GM12864 (cell line): ENCODE measurements at regions not wholly inside any gene's neighbourhood (a gene's known extent, or its start where the extent isn't known, plus 50 kb on each side); places are given as distances from the start of the nearest gene placed in this dataset.

Experiments
- DNase-seq: peaks from one replicate; pipeline ENCODE4 v3.0.0-alpha.2; 2011; ENCODE audit warnings: low read depth
- H3K4me3 ChIP-seq: 2 replicates; pipeline ENCODE4 v1.5.1; 2011; ENCODE audit warnings: mild to moderate bottlenecking, low read depth, low read length, control low read depth
- TF ChIP-seq, protein P1 (sequence below): IDR thresholded peaks from 2 replicates; pipeline ENCODE4 v1.5.1; 2011; ENCODE audit warnings: low read depth, mild to moderate bottlenecking, moderate library complexity, low read length, control low read depth, inconsistent platforms; ENCODE audit errors: missing control alignments

DNA sequence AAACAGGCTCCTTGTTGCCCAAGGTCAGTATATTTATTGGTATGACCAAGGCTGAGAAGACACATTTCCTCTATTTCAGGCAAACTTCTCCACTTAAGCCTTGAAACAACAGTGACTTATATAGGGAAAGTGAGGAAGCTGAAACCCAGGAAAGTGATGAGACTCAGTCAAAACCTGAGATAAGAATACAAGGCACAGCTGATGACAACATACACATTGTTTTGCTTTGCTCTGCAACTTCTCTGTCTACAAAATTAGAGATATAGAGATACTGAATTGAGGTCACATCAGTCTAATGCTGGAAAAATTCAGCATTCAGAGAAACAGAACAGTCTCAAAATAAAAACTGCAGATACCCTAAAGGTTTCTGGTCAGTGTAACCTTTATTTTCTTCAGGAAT is 586.1 kb downstream of the DNAH5 start:
- no peak overlapping the region for H3K4me3 ChIP-seq
- TF ChIP-seq, protein P1, sequence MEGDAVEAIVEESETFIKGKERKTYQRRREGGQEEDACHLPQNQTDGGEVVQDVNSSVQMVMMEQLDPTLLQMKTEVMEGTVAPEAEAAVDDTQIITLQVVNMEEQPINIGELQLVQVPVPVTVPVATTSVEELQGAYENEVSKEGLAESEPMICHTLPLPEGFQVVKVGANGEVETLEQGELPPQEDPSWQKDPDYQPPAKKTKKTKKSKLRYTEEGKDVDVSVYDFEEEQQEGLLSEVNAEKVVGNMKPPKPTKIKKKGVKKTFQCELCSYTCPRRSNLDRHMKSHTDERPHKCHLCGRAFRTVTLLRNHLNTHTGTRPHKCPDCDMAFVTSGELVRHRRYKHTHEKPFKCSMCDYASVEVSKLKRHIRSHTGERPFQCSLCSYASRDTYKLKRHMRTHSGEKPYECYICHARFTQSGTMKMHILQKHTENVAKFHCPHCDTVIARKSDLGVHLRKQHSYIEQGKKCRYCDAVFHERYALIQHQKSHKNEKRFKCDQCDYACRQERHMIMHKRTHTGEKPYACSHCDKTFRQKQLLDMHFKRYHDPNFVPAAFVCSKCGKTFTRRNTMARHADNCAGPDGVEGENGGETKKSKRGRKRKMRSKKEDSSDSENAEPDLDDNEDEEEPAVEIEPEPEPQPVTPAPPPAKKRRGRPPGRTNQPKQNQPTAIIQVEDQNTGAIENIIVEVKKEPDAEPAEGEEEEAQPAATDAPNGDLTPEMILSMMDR = no peak

DNA sequence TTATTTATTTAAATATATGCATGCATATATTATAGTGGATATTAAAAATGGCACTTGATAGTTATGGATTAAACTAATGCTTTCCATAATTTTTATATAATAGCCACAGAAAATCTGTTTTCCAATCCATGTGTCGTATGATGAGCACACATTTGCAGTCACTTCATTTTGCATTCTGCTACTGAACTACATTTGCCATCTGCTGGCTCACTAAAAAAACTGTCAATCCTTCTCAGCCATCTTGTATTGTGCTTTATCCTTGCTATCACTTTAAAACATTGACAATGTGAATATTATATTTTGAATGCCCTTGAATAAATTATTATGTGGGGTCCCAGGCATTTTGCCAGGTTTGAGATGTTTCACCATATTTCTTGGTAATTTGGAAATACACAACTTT is 586.6 kb downstream of the DNAH5 start:
- no peak for DNase-seq
- TF ChIP-seq, protein P1 = no peak
- no peak overlapping the region for H3K4me3 ChIP-seq

More for the DNA sequence above, 586.1 kb downstream of the DNAH5 start:
- DNase-seq = no peak

DNA sequence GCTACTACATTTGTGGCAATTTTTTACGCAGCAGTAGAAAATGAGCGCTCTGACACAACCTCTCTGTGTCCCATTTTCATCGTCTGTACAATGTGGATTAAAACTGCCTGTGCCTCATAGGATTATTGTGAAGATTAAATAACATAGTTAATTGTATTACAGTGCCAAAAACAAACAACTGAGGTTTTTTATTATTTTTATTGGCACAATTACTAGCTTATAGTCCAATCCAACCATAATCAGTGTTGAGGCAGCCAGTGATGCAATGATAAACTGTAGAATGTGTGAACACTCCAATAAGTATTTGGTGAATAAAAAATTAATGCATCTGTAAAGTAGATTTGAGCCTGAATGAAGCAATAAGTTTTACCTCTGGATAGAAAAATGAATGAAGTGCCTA is 588.3 kb downstream of the DNAH5 start:
- TF ChIP-seq, protein P1 = no peak
- no peak overlapping the region for H3K4me3 ChIP-seq
- no peak for DNase-seq

DNA sequence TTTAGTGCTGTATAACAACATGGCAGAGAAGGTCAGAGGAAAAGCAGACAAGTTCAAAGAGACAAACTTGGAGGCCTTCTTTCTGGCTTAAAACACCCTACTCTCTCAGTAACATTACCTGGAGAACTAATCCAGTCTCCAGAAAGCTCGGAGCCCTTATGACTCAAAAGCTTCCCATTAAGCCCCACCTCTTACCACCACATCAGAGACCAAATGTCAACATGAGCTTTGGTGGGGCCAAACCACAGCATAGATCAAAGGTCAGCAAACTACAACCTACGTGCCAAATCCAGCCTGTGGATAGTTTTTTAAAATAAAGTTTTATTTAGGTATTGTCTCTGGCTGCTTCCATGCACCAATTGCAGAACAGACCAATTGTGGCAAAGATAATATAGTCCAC is 589.9 kb downstream of the DNAH5 start:
- TF ChIP-seq, protein P1 = no peak
- no peak for DNase-seq
- no peak overlapping the region for H3K4me3 ChIP-seq

DNA sequence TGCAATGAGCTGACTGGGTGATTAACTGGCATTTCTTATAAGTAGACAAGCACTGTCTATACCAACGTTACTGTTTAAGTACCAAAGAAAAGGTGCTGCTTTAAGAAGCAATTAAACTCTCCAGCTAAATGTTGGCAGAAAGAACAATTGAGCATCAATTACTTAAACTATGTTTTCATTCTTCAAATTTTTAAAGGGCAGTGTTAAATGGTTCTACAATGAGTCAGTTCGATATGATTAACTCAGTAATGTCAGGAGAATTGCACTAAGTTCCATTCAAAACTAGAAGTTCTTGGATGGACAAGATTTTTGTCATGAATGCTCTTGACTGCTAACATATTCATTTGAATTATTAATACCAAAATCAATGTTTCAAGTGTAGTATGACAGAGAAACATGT is 593.7 kb downstream of the DNAH5 start:
- no peak for DNase-seq
- TF ChIP-seq, protein P1 = no peak
- H3K4me3 ChIP-seq = no peak overlapping the region

DNA sequence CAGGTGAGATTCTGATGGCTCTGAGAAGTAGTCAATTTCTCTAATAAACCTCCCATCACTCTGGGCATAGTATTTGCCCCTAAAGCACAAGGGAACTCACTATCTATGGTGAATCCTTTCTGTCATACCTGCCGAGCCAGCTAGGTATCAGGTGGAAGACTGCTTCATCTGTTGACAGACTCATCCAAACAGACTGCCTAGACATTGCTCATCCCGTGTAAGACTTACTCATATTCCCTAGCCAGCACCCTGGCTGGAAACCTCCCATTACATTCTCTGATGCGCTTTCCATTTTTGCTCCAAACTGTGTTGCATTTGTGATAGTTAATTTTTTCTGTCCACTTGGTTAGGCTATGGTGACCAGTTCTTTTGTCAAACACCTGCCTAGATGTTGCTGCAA is 595.9 kb downstream of the DNAH5 start:
- TF ChIP-seq, protein P1 = no peak
- DNase-seq = no peak
- H3K4me3 ChIP-seq = no peak overlapping the region

DNA sequence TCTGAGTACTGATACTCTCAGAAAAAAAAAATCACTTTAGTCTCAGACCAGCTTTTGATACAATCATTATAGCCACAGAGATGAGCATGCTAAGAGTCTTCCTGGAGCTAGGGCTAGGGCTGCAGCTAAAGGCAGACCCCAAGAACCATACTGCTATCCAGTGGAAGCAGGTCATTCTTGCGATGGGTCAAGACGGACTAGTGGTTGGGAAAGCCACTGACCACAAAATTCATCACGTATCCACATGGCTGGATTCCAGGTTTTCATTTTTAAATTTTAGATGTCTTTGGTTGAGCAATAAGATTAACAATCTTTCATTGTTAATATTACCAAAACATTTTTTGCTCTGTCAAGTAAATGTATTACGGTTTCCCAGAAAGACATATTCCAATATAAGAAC is 598.1 kb downstream of the DNAH5 start:
- H3K4me3 ChIP-seq = no peak overlapping the region
- TF ChIP-seq, protein P1 = no peak
- DNase-seq = no peak
